K562 (cell line): ENCODE measurements at regions not wholly inside any gene's neighbourhood (a gene's known extent, or its start where the extent isn't known, plus 50 kb on each side); places are given as distances from the start of the nearest gene placed in this dataset.
A peak's percentile ranks its signal among the peaks of the same experiment; 100 is the strongest.

Experiments
- ATAC-seq: fragments of 200-7000 bp; cut with Tn5 transposase; 3 replicates; pipeline ENCODE4 v1.9.1; 2020; ENCODE audit warnings: moderate library complexity
- BruUV-seq: library from RNA; stranded (reverse); fragments of 400-500 nt; replicated peaks from 2 replicates; lab custom pipeline; 2021; lab: Mats Ljungman, UMichigan
- CTCF ChIA-PET: fragments of 300-600 bp; formaldehyde crosslinking; extraction: SDS; loops from one replicate; lab custom pipeline; 2021; ENCODE audit warnings: low intra/inter-chr PET ratio; lab: Yijun Ruan, JAX
- POLR2A ChIA-PET: fragments of 300-600, 350-650 bp; sonication (Branson Sonifier 250); formaldehyde crosslinking; extraction: SDS; loops from one replicate; lab custom pipeline; 2021; ENCODE audit warnings: antibody characterized with exemption, inconsistent platforms; lab: Yijun Ruan, JAX
- DNase-seq, 4 experiments: peaks; one replicate each; pipeline versions ENCODE4 v3.0.0 to v3.0.0-alpha.2; 2011 to 2018; ENCODE audit warnings: low spot score in 3 of 4, mixed read lengths in 3 of 4; ENCODE audit errors: extremely low read depth in 1 of 4
- FAIRE-seq: peaks from 2 replicates; lab custom pipeline; 2011; peaks lifted over from hg19 to GRCh38; lab: Jason Lieb, UNC
- H2AFZ ChIP-seq: 2 replicates; pipeline ENCODE4 v1.6.0; 2011; ENCODE audit warnings: low read depth, low read length, control low read depth, inconsistent platforms
- H3K27ac ChIP-seq: fragments of 200-600 bp; 3 replicates; pipeline ENCODE4 v1.8.0; 2011; ENCODE audit warnings: low read depth, mild to moderate bottlenecking, control low read depth, inconsistent platforms, low read length, moderate library complexity, mixed read lengths; ENCODE audit errors: extremely low read depth
- H3K27me3 ChIP-seq, 2 experiments: fragments of 300-600 bp in 1 of 2; 2 replicates in 1 of 2; 3 replicates in 1 of 2; pipeline versions ENCODE4 v1.6.0 to v1.8.0; 2011; ENCODE audit warnings: inconsistent platforms in 2 of 2, low read length in 2 of 2, mild to moderate bottlenecking in 1 of 2, mixed read lengths in 1 of 2, moderate library complexity in 1 of 2; ENCODE audit not compliant: control insufficient read depth in 2 of 2, insufficient read depth in 2 of 2
- H3K36me3 ChIP-seq: fragments of 300-600 bp; 3 replicates; pipeline ENCODE4 v1.8.0; 2011; ENCODE audit warnings: mild to moderate bottlenecking, low read length, inconsistent platforms; ENCODE audit not compliant: control insufficient read depth, insufficient read depth
- H3K4me1 ChIP-seq, 2 experiments: fragments of 200-600 bp in 1 of 2; replicated peaks in 1 of 2; 2 replicates in 1 of 2; 3 replicates in 1 of 2; pipeline versions ENCODE4 v1.5.1 to v1.8.0; 2011; ENCODE audit warnings: inconsistent platforms in 2 of 2, low read length in 2 of 2, mild to moderate bottlenecking in 1 of 2, mixed read lengths in 1 of 2, moderate library complexity in 1 of 2; ENCODE audit not compliant: control insufficient read depth in 2 of 2, insufficient read depth in 2 of 2
- H3K4me2 ChIP-seq: 2 replicates; pipeline ENCODE4 v1.6.1; 2011; ENCODE audit warnings: low read length, control low read depth, inconsistent platforms, mixed read lengths; ENCODE audit not compliant: insufficient read depth
- H3K4me3 ChIP-seq: fragments of 200-600 bp; sonication (generic), shearing (Covaris generic); 2 replicates; pipeline ENCODE4 v1.5.1; 2016; ENCODE audit warnings: control low read depth, inconsistent platforms
- H3K79me2 ChIP-seq: fragments of 200-600 bp; 3 replicates; pipeline ENCODE4 v1.8.0; 2011; ENCODE audit warnings: low read length, inconsistent platforms; ENCODE audit not compliant: control insufficient read depth, insufficient read depth
- H3K9ac ChIP-seq, 2 experiments: 2 replicates each; pipeline versions ENCODE4 v1.6.0 to v1.6.1; 2011; ENCODE audit warnings: low read depth in 2 of 2, low read length in 2 of 2, control low read depth in 1 of 2, inconsistent platforms in 1 of 2, mild to moderate bottlenecking in 1 of 2, mixed read lengths in 1 of 2; ENCODE audit not compliant: insufficient read depth in 1 of 2
- H3K9me1 ChIP-seq: one replicate; pipeline ENCODE4 v1.6.0; 2011; ENCODE audit warnings: inconsistent platforms, mild to moderate bottlenecking, low read length, moderate library complexity; ENCODE audit not compliant: control insufficient read depth, insufficient read depth
- H3K9me3 ChIP-seq: replicated peaks from 2 replicates; pipeline ENCODE4 v1.5.1; 2011; ENCODE audit warnings: low read depth, low read length, inconsistent platforms; ENCODE audit not compliant: control insufficient read depth, insufficient read depth
- H4K20me1 ChIP-seq: replicated peaks from 2 replicates; pipeline ENCODE4 v1.6.1; 2011; ENCODE audit warnings: low read length, inconsistent platforms, mixed read lengths; ENCODE audit not compliant: control insufficient read depth, insufficient read depth
- CBFA2T3 ChIP-seq: fragments of 450-650 bp; IDR thresholded peaks from 2 replicates; pipeline ENCODE4 v1.6.1; 2017
- CBX2 ChIP-seq: fragments of 200-600 bp; sonication (generic); IDR thresholded peaks from one replicate; pipeline ENCODE4 v1.6.1; 2012; ENCODE audit warnings: mild to moderate bottlenecking, low read length, inconsistent platforms; ENCODE audit not compliant: insufficient read depth, poor library complexity, severe bottlenecking
- FOXA3 ChIP-seq, 2 experiments: fragments of 450-650 bp in 1 of 2; sonication (generic) in 1 of 2; formaldehyde crosslinking; IDR thresholded peaks in 1 of 2; conservative IDR thresholded peaks in 1 of 2; 2 replicates each; pipeline versions ENCODE4 v1.4.0 to v1.8.0; 2020 to 2022; ENCODE audit warnings: mild to moderate bottlenecking in 2 of 2, missing genetic modification reagents in 1 of 2
- HNRNPL ChIP-seq: fragments of 200-400 bp; formaldehyde crosslinking; IDR thresholded peaks from 2 replicates; pipeline ENCODE4 v1.6.1; 2017; ENCODE audit warnings: low read depth, mild to moderate bottlenecking, low read length
- JUNB ChIP-seq: fragments of 450-650 bp; formaldehyde crosslinking; conservative IDR thresholded peaks from 2 replicates; pipeline ENCODE4 v1.4.0; 2020; ENCODE audit warnings: mild to moderate bottlenecking
- KLF13 ChIP-seq: fragments of 450-650 bp; IDR thresholded peaks from 2 replicates; pipeline ENCODE4 v1.6.1; 2016; ENCODE audit warnings: missing genetic modification characterization, low read depth, mild to moderate bottlenecking, missing compliant biosample characterization, moderate library complexity, borderline replicate concordance
- MAFF ChIP-seq: IDR thresholded peaks from 2 replicates; pipeline ENCODE4 v1.6.1; 2012; ENCODE audit warnings: low read length, improper control_type of control experiment
- MIER1 ChIP-seq: fragments of 450-650 bp; IDR thresholded peaks from 2 replicates; pipeline ENCODE4 v1.6.1; 2016; ENCODE audit warnings: antibody characterized with exemption, mild to moderate bottlenecking, low read depth
- MYNN ChIP-seq, 2 experiments: sonication (generic); formaldehyde crosslinking in 1 of 2; IDR thresholded peaks; 2 replicates each; pipeline versions ENCODE4 v1.5.0 to v1.6.1; 2016 to 2020; ENCODE audit warnings: antibody characterized with exemption in 1 of 2, missing genetic modification reagents in 1 of 2
- NCOA1 ChIP-seq: fragments of 450-650 bp; IDR thresholded peaks from 2 replicates; pipeline ENCODE4 v1.6.1; 2016; ENCODE audit warnings: low read depth
- RBM17 ChIP-seq: fragments of 200-400 bp; formaldehyde crosslinking; IDR thresholded peaks from 2 replicates; pipeline ENCODE4 v1.6.1; 2017; ENCODE audit warnings: low read depth, mild to moderate bottlenecking, low read length, borderline replicate concordance
- SAFB2 ChIP-seq: fragments of 200-400 bp; formaldehyde crosslinking; IDR thresholded peaks from 2 replicates; pipeline ENCODE4 v1.6.1; 2018; ENCODE audit warnings: borderline replicate concordance, low read length, low read depth, moderate library complexity; ENCODE audit not compliant: severe bottlenecking
- SP2 ChIP-seq: IDR thresholded peaks from 2 replicates; pipeline ENCODE4 v1.6.1; 2011; ENCODE audit warnings: mild to moderate bottlenecking, low read depth, low read length, moderate library complexity; ENCODE audit not compliant: poor library complexity, severe bottlenecking; ENCODE audit errors: extremely low read depth
- TCF3 ChIP-seq: sonication (generic); formaldehyde crosslinking; IDR thresholded peaks from 2 replicates; pipeline ENCODE4 v1.4.0; 2020; ENCODE audit warnings: mild to moderate bottlenecking, missing genetic modification reagents
- TCF7 ChIP-seq: sonication (generic); IDR thresholded peaks from 2 replicates; pipeline ENCODE4 v1.6.1; 2016; ENCODE audit warnings: antibody characterized with exemption, borderline replicate concordance
- ZBTB1 ChIP-seq: sonication (generic); formaldehyde crosslinking; IDR thresholded peaks from 2 replicates; pipeline ENCODE4 v1.8.1; 2023; ENCODE audit warnings: missing genetic modification reagents, low read depth, mild to moderate bottlenecking, borderline replicate concordance
- ZNF121 ChIP-seq: sonication (generic); formaldehyde crosslinking; conservative IDR thresholded peaks from 2 replicates; pipeline ENCODE4 v1.8.0; 2022; ENCODE audit warnings: missing genetic modification reagents
- ZNF146 ChIP-seq: IDR thresholded peaks from one replicate; pipeline ENCODE4 v1.6.1; 2018; ENCODE audit warnings: missing compliant biosample characterization; ENCODE audit not compliant: unreplicated experiment
- ZNF175 ChIP-seq: fragments of 200-800 bp; sonication (Bioruptor generic); IDR thresholded peaks from 2 replicates; pipeline ENCODE4 v1.6.1; 2016; ENCODE audit warnings: low read depth, mild to moderate bottlenecking, missing genetic modification characterization, missing compliant biosample characterization
- ZZZ3 ChIP-seq: fragments of 450-650 bp; IDR thresholded peaks from 2 replicates; pipeline ENCODE4 v1.6.1; 2016; ENCODE audit warnings: antibody characterized with exemption, mild to moderate bottlenecking, moderate library complexity
- WGBS: fragments of 100-300 bp; shearing (Covaris generic); methylation state at CpG from one replicate; pipeline ENCODE4 v1.1.6; 2016; ENCODE audit warnings: low coverage, mixed read lengths; ENCODE audit not compliant: insufficient coverage; ENCODE audit errors: missing lambda C conversion rate; 5-methylcytosine and 5-hydroxymethylcytosine counted together
- in situ Hi-C: fragments of 300-500 bp; cut with MboI; formaldehyde crosslinking; loops from 4 replicates; pipeline ENCODE4 v1.15.0; 2018; ENCODE audit warnings: inconsistent platforms, mixed read lengths
- intact Hi-C: fragments of 100-400 bp; cut with micrococcal nuclease; formaldehyde crosslinking; loops from 2 replicates; pipeline ENCODE4 v1.14.2; 2022
- TF ChIP-seq, protein P1 (sequence below): sonication (generic); IDR thresholded peaks from 2 replicates; pipeline ENCODE4 v1.6.1; 2016

GRCh38 chr1:55444667-55445066 is 229.5 kb upstream of the USP24 start:
- DNase-seq = no peak
- in situ Hi-C loops (no loop called here), intact Hi-C loops (no loop called here)
- Histone ChIP-seq H4K20me1 (no peaks in the 10 kb centered on the region), H3K9ac (no peak overlapping the region), H2AFZ (peak overlapping the region; percentile 22; the same call in 1 of the 2 replicates), H3K79me2 (no peaks in the 10 kb centered on the region), H3K4me2 (no peak overlapping the region), H3K9me3 (no peaks in the 10 kb centered on the region), H3K9me1 (no peaks in the 10 kb centered on the region), H3K27me3 (no peaks in the 10 kb centered on the region), H3K36me3 (no peaks in the 10 kb centered on the region), H3K4me1 (peaks cover 0 to 14% of the 10 kb centered on the region in 2 experiments; a peak in 3 of 5 replicates), H3K4me3 (no peak overlapping the region), H3K27ac (no peak overlapping the region)
- ChIA-PET CTCF (no interaction called here), POLR2A (interaction anchor here (1.5 kb wide), 2 partner anchors 16 to 27 kb away, joined by 3 read pairs; no protein-coding TSS in a partner anchor)
- no peak for FAIRE-seq
- peak; percentile 63 for ATAC-seq
- BruUV-seq = no TSS peak
- 5% methylated on average over 1 of the region's 1 CpG for WGBS
- TF ChIP-seq CBX2 (no peak), SP2 (no peak), SAFB2 (no peak), MAFF (no peak), RBM17 (no peak), FOXA3 (CRISPR knock-in tag; conservative IDR thresholded peaks at IDR 0.05 in 1 of 2, IDR thresholded peaks at IDR 0.05 in 1 of 2) (peak in 1 of 2 experiments; percentile 84; a peak in 2 of 4 replicates), KLF13 (tag) (no peak), TCF7 (no peak), JUNB (no peak), MIER1 (no peak), CBFA2T3 (no peak), MYNN (IDR thresholded peaks at IDR 0.05) (no peak), MYNN (CRISPR knock-in tag; IDR thresholded peaks at IDR 0.05) (no peak), ZNF121 (CRISPR knock-in tag) (no peak), ZNF146 (no peak), ZZZ3 (no peak), ZNF175 (CRISPR knock-in tag) (0 out of 2 replicates have a peak, but pooled peaks have one; percentile 7), TCF3 (peak; percentile 6; the same call in 1 of the 2 replicates), ZBTB1 (CRISPR knock-in tag) (no peak), NCOA1 (no peak), HNRNPL (no peak)
- TF ChIP-seq, protein P1, sequence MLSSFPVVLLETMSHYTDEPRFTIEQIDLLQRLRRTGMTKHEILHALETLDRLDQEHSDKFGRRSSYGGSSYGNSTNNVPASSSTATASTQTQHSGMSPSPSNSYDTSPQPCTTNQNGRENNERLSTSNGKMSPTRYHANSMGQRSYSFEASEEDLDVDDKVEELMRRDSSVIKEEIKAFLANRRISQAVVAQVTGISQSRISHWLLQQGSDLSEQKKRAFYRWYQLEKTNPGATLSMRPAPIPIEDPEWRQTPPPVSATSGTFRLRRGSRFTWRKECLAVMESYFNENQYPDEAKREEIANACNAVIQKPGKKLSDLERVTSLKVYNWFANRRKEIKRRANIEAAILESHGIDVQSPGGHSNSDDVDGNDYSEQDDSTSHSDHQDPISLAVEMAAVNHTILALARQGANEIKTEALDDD = no peak
